ENCODE measurements at regions not wholly inside any gene's neighbourhood (a gene's known extent, or its start where the extent isn't known, plus 50 kb on each side); places are given as distances from the start of the nearest gene placed in this dataset.
"Not testable (repeated sequence)": the region's sequence is repeated elsewhere in the genome, so short reads cannot be mapped to it uniquely, and the experiment has no call there.

DNA sequence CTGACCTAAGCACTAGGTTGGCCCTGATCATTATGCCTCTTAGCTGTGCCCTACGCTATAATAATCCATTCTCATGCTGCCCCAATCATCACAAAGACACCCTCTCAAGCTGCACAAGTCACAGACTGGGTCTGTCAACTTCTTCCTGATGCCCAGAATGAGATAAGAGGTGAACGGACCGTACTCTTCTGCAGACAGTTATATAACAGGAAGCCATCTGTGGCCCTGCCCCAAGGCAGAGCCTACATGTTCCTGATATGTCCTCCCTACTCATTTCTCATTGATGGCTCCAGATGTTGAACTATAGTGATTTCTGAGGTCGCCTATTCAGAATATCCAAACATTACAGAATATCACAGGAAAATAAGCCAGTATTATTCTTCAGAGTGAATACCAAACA is 471.6 kb upstream of the ERCC4 start:
- WGBS (ENCODE audit: insufficient coverage, low lambda C conversion rate), result no CpG with 5 or more reads among the region's 4 CpGs
- no peak overlapping the region for H3K4me3 ChIP-seq (ENCODE audit: low read length)
- H3K4me1 ChIP-seq (ENCODE audit: control insufficient read depth, insufficient read depth, low read length), result no peaks in the 10 kb centered on the region
- no peaks in the 10 kb centered on the region for H3K27me3 ChIP-seq (ENCODE audit: control insufficient read depth, insufficient read depth, low read length)
- H3K27ac ChIP-seq (ENCODE audit: low read length), result no peak overlapping the region
- DNase-seq, result no peak
- H3K36me3 ChIP-seq (ENCODE audit: control insufficient read depth, insufficient read depth, low read length), result no peaks in the 10 kb centered on the region
- no peaks in the 10 kb centered on the region for H3K9me3 ChIP-seq (ENCODE audit: control insufficient read depth, low read depth, low read length)

- Histone ChIP-seq H3K4me3 (ENCODE audit: low read length) (no peak overlapping the region), H3K27ac (ENCODE audit: low read length) (no peak overlapping the region), H3K36me3 (ENCODE audit: control insufficient read depth, insufficient read depth, low read length) (no peaks in the 10 kb centered on the region), H3K27me3 (ENCODE audit: control insufficient read depth, insufficient read depth, low read length) (no peaks in the 10 kb centered on the region), H3K9me3 (ENCODE audit: control insufficient read depth, low read depth, low read length) (no peaks in the 10 kb centered on the region), H3K4me1 (ENCODE audit: control insufficient read depth, insufficient read depth, low read length) (no peaks in the 10 kb centered on the region)
- DNase-seq, result no peak
- 90% methylated on average over 2 of the region's 2 CpGs for WGBS (ENCODE audit: insufficient coverage, low lambda C conversion rate)
Measured at GRCh38 chr16:13453325-13453724, 466.6 kb upstream of the ERCC4 start.

DNA sequence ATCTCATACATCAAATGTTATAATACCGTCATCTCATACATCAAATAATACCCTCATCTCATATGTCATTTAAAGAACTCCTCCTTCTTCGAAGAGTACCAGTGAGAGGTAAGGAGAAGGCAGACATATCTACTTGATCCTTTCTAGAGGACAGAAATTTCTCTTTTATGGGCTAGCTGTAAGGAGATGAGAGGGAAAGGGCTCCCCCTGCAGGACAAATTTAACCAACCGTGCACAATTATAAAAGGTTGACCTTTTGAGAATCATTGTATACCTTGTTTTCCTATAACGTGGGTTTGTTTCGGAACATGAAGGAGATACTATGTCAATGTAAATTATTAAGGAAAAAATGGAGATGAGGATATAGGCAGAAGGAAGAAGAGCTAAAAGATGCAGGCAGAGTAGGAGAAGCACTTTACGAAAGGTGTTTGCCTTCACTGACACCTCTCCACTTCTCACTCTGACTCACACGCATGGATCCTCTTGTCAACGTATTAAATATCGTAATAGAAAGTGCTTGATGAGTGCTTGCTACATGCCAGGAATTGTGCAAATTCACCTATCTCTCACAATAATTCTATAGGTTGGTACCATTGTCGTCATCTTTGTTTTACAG is 465.9 kb upstream of the ERCC4 start:
- no peaks in the 10 kb centered on the region for H3K4me1 ChIP-seq (ENCODE audit: control insufficient read depth, insufficient read depth, low read length)
- no peaks in the 10 kb centered on the region for H3K9me3 ChIP-seq (ENCODE audit: control insufficient read depth, low read depth, low read length)
- H3K27me3 ChIP-seq (ENCODE audit: control insufficient read depth, insufficient read depth, low read length), result no peaks in the 10 kb centered on the region
- peak in 1 of 2 donors; percentile 29 for DNase-seq
- 49% methylated on average over 4 of the region's 10 CpGs for WGBS (ENCODE audit: insufficient coverage, low lambda C conversion rate)
- no peak overlapping the region for H3K4me3 ChIP-seq (ENCODE audit: low read length)
- no peaks in the 10 kb centered on the region for H3K36me3 ChIP-seq (ENCODE audit: control insufficient read depth, insufficient read depth, low read length)
- H3K27ac ChIP-seq (ENCODE audit: low read length), result no peak overlapping the region

DNA sequence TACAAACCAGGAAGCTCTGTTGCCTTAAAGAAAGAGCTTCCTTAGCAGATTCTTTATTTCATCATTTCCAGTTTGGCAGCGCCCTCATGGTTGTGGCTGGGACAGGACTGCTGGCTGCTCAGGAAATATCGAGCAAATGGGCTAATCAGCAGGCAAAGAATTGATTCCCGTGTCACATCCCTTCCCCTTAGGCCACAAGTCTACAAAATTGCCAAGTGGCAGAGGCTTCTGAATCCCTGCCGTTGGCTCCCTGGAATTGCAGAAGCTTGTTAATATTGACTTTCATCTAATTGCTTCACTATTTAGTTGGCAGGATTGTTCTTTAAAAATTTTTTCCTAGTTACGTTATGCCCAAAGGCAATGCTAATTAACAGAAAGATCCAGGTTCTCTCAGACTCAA is 456.3 kb upstream of the ERCC4 start:
- Histone ChIP-seq H3K36me3 (ENCODE audit: control insufficient read depth, insufficient read depth, low read length) (no peaks in the 10 kb centered on the region), H3K27me3 (ENCODE audit: control insufficient read depth, insufficient read depth, low read length) (no peaks in the 10 kb centered on the region), H3K27ac (ENCODE audit: low read length) (no peak overlapping the region), H3K9me3 (ENCODE audit: control insufficient read depth, low read depth, low read length) (no peaks in the 10 kb centered on the region), H3K4me1 (ENCODE audit: control insufficient read depth, insufficient read depth, low read length) (no peaks in the 10 kb centered on the region), H3K4me3 (ENCODE audit: low read length) (no peak overlapping the region)
- DNase-seq, result no peak
- WGBS (ENCODE audit: insufficient coverage, low lambda C conversion rate), result 100% methylated on average over 1 of the region's 5 CpGs

- Histone ChIP-seq H3K36me3 (ENCODE audit: control insufficient read depth, insufficient read depth, low read length) (no peaks in the 10 kb centered on the region), H3K27me3 (ENCODE audit: control insufficient read depth, insufficient read depth, low read length) (no peaks in the 10 kb centered on the region), H3K9me3 (ENCODE audit: control insufficient read depth, low read depth, low read length) (no peaks in the 10 kb centered on the region), H3K27ac (ENCODE audit: low read length) (no peak overlapping the region), H3K4me3 (ENCODE audit: low read length) (no peak overlapping the region), H3K4me1 (ENCODE audit: control insufficient read depth, insufficient read depth, low read length) (no peaks in the 10 kb centered on the region)
- no CpG with 5 or more reads among the region's 4 CpGs for WGBS (ENCODE audit: insufficient coverage, low lambda C conversion rate)
- DNase-seq, result no peak
Measured at GRCh38 chr16:13471036-13471435, 448.9 kb upstream of the ERCC4 start.

- H3K4me3 ChIP-seq (ENCODE audit: low read length), result no peak overlapping the region
- no peaks in the 10 kb centered on the region for H3K9me3 ChIP-seq (ENCODE audit: control insufficient read depth, low read depth, low read length)
- WGBS (ENCODE audit: insufficient coverage, low lambda C conversion rate), result 80% methylated on average over 1 of the region's 4 CpGs
- H3K27ac ChIP-seq (ENCODE audit: low read length), result no peak overlapping the region
- no peaks in the 10 kb centered on the region for H3K4me1 ChIP-seq (ENCODE audit: control insufficient read depth, insufficient read depth, low read length)
- H3K36me3 ChIP-seq (ENCODE audit: control insufficient read depth, insufficient read depth, low read length), result no peaks in the 10 kb centered on the region
- DNase-seq, result no peak
- H3K27me3 ChIP-seq (ENCODE audit: control insufficient read depth, insufficient read depth, low read length), result no peaks in the 10 kb centered on the region
Measured at GRCh38 chr16:13478991-13479390, 441.0 kb upstream of the ERCC4 start.

GRCh38 chr16:13479549-13479948 is 440.4 kb upstream of the ERCC4 start:
- H3K27me3 ChIP-seq (ENCODE audit: control insufficient read depth, insufficient read depth, low read length), result no peaks in the 10 kb centered on the region
- H3K4me3 ChIP-seq (ENCODE audit: low read length), result no peak overlapping the region
- no peaks in the 10 kb centered on the region for H3K9me3 ChIP-seq (ENCODE audit: control insufficient read depth, low read depth, low read length)
- H3K36me3 ChIP-seq (ENCODE audit: control insufficient read depth, insufficient read depth, low read length), result no peaks in the 10 kb centered on the region
- H3K4me1 ChIP-seq (ENCODE audit: control insufficient read depth, insufficient read depth, low read length), result no peaks in the 10 kb centered on the region
- no CpG with 5 or more reads among the region's 7 CpGs for WGBS (ENCODE audit: insufficient coverage, low lambda C conversion rate)
- no peak overlapping the region for H3K27ac ChIP-seq (ENCODE audit: low read length)
- no peak for DNase-seq

GRCh38 chr16:13480801-13481200 is 439.2 kb upstream of the ERCC4 start:
- no peak for DNase-seq
- H3K27ac ChIP-seq (ENCODE audit: low read length), result no peak overlapping the region
- no peaks in the 10 kb centered on the region for H3K36me3 ChIP-seq (ENCODE audit: control insufficient read depth, insufficient read depth, low read length)
- no peaks in the 10 kb centered on the region for H3K27me3 ChIP-seq (ENCODE audit: control insufficient read depth, insufficient read depth, low read length)
- no peak overlapping the region for H3K4me3 ChIP-seq (ENCODE audit: low read length)
- whole genome bisulfite sequencing (ENCODE audit: insufficient coverage, low lambda C conversion rate), result 100% methylated on average over 1 of the region's 4 CpGs
- no peaks in the 10 kb centered on the region for H3K4me1 ChIP-seq (ENCODE audit: control insufficient read depth, insufficient read depth, low read length)
- no peaks in the 10 kb centered on the region for H3K9me3 ChIP-seq (ENCODE audit: control insufficient read depth, low read depth, low read length)

GRCh38 chr16:13483121-13483520 is 436.8 kb upstream of the ERCC4 start:
- Histone ChIP-seq H3K9me3 (ENCODE audit: control insufficient read depth, low read depth, low read length) (no peaks in the 10 kb centered on the region), H3K27ac (ENCODE audit: low read length) (no peak overlapping the region), H3K4me3 (ENCODE audit: low read length) (no peak overlapping the region), H3K4me1 (ENCODE audit: control insufficient read depth, insufficient read depth, low read length) (no peaks in the 10 kb centered on the region), H3K27me3 (ENCODE audit: control insufficient read depth, insufficient read depth, low read length) (no peaks in the 10 kb centered on the region), H3K36me3 (ENCODE audit: control insufficient read depth, insufficient read depth, low read length) (no peaks in the 10 kb centered on the region)
- WGBS (ENCODE audit: insufficient coverage, low lambda C conversion rate), result 100% methylated on average over 2 of the region's 3 CpGs
- no peak for DNase-seq

GRCh38 chr16:13489416-13489815 is 430.5 kb upstream of the ERCC4 start:
- not testable (repeated sequence) for H3K27me3 ChIP-seq (ENCODE audit: control insufficient read depth, insufficient read depth, low read length); H3K36me3 ChIP-seq (ENCODE audit: control insufficient read depth, insufficient read depth, low read length); H3K9me3 ChIP-seq (ENCODE audit: control insufficient read depth, low read depth, low read length); H3K27ac ChIP-seq (ENCODE audit: low read length); H3K4me1 ChIP-seq (ENCODE audit: control insufficient read depth, insufficient read depth, low read length); H3K4me3 ChIP-seq (ENCODE audit: low read length); DNase-seq
- 86% methylated on average over 1 of the region's 3 CpGs for WGBS (ENCODE audit: insufficient coverage, low lambda C conversion rate)

- DNase-seq, result no peak
- H3K4me3 ChIP-seq (ENCODE audit: low read length), result no peak overlapping the region
- H3K36me3 ChIP-seq (ENCODE audit: control insufficient read depth, insufficient read depth, low read length), result no peaks in the 10 kb centered on the region
- no peaks in the 10 kb centered on the region for H3K27me3 ChIP-seq (ENCODE audit: control insufficient read depth, insufficient read depth, low read length)
- no peaks in the 10 kb centered on the region for H3K4me1 ChIP-seq (ENCODE audit: control insufficient read depth, insufficient read depth, low read length)
- no CpG with 5 or more reads among the region's 4 CpGs for WGBS (ENCODE audit: insufficient coverage, low lambda C conversion rate)
- no peaks in the 10 kb centered on the region for H3K9me3 ChIP-seq (ENCODE audit: control insufficient read depth, low read depth, low read length)
- no peak overlapping the region for H3K27ac ChIP-seq (ENCODE audit: low read length)
Measured at GRCh38 chr16:13492046-13492445, 427.9 kb upstream of the ERCC4 start.
